ENCODE measurements at regions not wholly inside any gene's neighbourhood (a gene's known extent, or its start where the extent isn't known, plus 50 kb on each side); places are given as distances from the start of the nearest gene placed in this dataset.
"Not testable (repeated sequence)": the region's sequence is repeated elsewhere in the genome, so short reads cannot be mapped to it uniquely, and the experiment has no call there.

DNA sequence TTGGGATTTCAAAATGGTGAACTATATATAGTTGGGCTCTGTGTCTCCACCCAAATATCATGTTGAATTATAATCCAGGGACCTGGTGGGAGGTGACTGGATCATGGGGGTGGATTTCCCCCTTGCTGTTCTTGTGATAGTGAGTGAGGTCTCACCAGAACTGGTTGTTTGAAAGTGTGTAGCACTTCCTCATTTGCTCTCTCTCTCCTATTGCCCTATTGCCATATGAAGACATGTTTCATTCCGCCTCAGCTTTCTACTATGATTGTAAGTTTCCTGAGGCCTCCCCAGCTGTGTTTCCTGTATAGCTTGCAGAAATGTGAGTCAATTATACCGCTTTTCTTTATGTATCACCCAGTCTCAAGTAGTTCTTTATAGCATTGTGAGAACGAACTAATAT lies 545.6 kb downstream of the TRAM1L1 start:
- ChIA-PET POLR2A (ENCODE audit: unreplicated experiment) (no interaction called here), CTCF (no interaction called here)
- Histone ChIP-seq H3K79me2 (ENCODE audit: low read length) (no peaks in the 10 kb centered on the region), H3K27ac (ENCODE audit: low read length) (no peak overlapping the region), H3K9me3 (ENCODE audit: low read length) (no peaks in the 10 kb centered on the region), H3K4me1 (ENCODE audit: insufficient read depth, low read length) (no peaks in the 10 kb centered on the region), H3K9me2 (replicated peaks; ENCODE audit: low read length) (no peaks in the 10 kb centered on the region), H3K4me3 (ENCODE audit: low read length) (no peak overlapping the region), H3K4me2 (ENCODE audit: low read length) (no peak overlapping the region), H2AFZ (ENCODE audit: low read length) (no peak overlapping the region), H3K36me3 (ENCODE audit: low read depth, low read length) (no peaks in the 10 kb centered on the region), H3K27me3 (ENCODE audit: low read length) (no peaks in the 10 kb centered on the region), H3K9ac (ENCODE audit: low read length) (no peak overlapping the region), H4K20me1 (ENCODE audit: low read length) (no peaks in the 10 kb centered on the region), H3F3A (ENCODE audit: low read length, unreplicated experiment) (no peaks in the 10 kb centered on the region)
- no peak for TF ChIP-seq EZH2phosphoT487 (IDR thresholded peaks at IDR 0.05; ENCODE audit: borderline replicate concordance, low read length)
- no peak for TF ChIP-seq EZH2 (IDR thresholded peaks at IDR 0.05; ENCODE audit: low read length, unreplicated experiment)
- TF ChIP-seq, protein P1, sequence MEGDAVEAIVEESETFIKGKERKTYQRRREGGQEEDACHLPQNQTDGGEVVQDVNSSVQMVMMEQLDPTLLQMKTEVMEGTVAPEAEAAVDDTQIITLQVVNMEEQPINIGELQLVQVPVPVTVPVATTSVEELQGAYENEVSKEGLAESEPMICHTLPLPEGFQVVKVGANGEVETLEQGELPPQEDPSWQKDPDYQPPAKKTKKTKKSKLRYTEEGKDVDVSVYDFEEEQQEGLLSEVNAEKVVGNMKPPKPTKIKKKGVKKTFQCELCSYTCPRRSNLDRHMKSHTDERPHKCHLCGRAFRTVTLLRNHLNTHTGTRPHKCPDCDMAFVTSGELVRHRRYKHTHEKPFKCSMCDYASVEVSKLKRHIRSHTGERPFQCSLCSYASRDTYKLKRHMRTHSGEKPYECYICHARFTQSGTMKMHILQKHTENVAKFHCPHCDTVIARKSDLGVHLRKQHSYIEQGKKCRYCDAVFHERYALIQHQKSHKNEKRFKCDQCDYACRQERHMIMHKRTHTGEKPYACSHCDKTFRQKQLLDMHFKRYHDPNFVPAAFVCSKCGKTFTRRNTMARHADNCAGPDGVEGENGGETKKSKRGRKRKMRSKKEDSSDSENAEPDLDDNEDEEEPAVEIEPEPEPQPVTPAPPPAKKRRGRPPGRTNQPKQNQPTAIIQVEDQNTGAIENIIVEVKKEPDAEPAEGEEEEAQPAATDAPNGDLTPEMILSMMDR (conservative IDR thresholded peaks at IDR 0.05; ENCODE audit: low read depth, low read length), result no peak
- ATAC-seq, result no peak
- no peak for DNase-seq
- BruUV-seq (replicated peaks), result no TSS peak
- intact Hi-C loops (cut with micrococcal nuclease), result no loop called here

DNA sequence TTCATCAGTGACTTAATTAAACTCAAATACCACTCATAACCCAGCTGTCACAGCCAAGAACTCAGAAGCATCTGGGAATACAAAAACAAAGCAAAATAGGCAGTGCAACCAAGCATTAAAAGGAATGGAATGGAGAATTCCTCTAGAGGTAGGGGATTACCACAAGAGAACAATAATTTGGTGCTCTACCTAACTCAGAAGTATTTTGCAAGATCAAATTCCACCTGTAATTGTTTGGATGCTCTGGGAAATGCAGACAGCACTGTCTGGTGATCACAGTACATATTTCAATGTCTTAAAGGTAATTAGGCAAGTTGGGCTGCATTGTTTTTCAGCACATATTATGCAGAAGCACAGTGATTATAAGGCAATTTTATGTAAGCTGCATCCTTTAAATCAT lies 547.5 kb downstream of the TRAM1L1 start:
- Histone ChIP-seq H3K4me2 (ENCODE audit: low read length) (no peak overlapping the region), H2AFZ (ENCODE audit: low read length) (no peak overlapping the region), H3K4me1 (ENCODE audit: insufficient read depth, low read length) (no peaks in the 10 kb centered on the region), H3K9me3 (ENCODE audit: low read length) (no peaks in the 10 kb centered on the region), H3K9me2 (replicated peaks; ENCODE audit: low read length) (no peaks in the 10 kb centered on the region), H3F3A (ENCODE audit: low read length, unreplicated experiment) (no peaks in the 10 kb centered on the region), H3K79me2 (ENCODE audit: low read length) (no peaks in the 10 kb centered on the region), H3K27ac (ENCODE audit: low read length) (no peak overlapping the region), H3K4me3 (ENCODE audit: low read length) (no peak overlapping the region), H3K9ac (ENCODE audit: low read length) (no peak overlapping the region), H3K27me3 (ENCODE audit: low read length) (no peaks in the 10 kb centered on the region), H3K36me3 (ENCODE audit: low read depth, low read length) (no peaks in the 10 kb centered on the region), H4K20me1 (ENCODE audit: low read length) (no peaks in the 10 kb centered on the region)
- POLR2A ChIA-PET (ENCODE audit: unreplicated experiment), result no interaction called here
- TF ChIP-seq, protein P1 (conservative IDR thresholded peaks at IDR 0.05; ENCODE audit: low read depth, low read length), result no peak
- TF ChIP-seq EZH2phosphoT487 (IDR thresholded peaks at IDR 0.05; ENCODE audit: borderline replicate concordance, low read length) (no peak), EZH2 (IDR thresholded peaks at IDR 0.05; ENCODE audit: low read length, unreplicated experiment) (no peak)
- no peak for ATAC-seq
- intact Hi-C loops (cut with micrococcal nuclease), result no loop called here
- CTCF ChIA-PET, result no interaction called here
- BruUV-seq (replicated peaks), result no TSS peak
- no peak for DNase-seq

DNA sequence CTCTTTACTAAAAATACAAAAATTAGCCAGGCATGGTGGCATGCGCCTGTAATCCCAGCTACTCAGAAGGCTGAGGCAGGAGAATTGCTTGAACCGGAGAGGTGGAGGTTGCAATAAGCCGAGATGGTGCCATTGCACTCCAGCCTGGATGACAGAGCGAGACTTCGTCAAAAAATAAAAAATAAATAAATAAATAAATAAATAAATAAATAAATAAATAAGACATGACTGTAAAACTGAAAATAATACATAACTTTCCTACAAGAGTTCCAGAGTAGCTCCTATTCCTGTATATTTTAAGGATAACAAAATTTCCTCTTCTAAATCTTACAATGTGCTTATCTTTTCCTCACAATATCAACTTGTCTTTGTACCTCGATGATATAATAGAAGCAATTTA lies 549.4 kb downstream of the TRAM1L1 start:
- H4K20me1 ChIP-seq (ENCODE audit: low read length); DNase-seq; H3K9me2 ChIP-seq (replicated peaks; ENCODE audit: low read length); H3K4me3 ChIP-seq (ENCODE audit: low read length); H3K27ac ChIP-seq (ENCODE audit: low read length); H3K36me3 ChIP-seq (ENCODE audit: low read depth, low read length); CTCF ChIA-PET; H3K27me3 ChIP-seq (ENCODE audit: low read length); H3K9ac ChIP-seq (ENCODE audit: low read length); BruUV-seq (replicated peaks); H3K9me3 ChIP-seq (ENCODE audit: low read length); ATAC-seq; H2AFZ ChIP-seq (ENCODE audit: low read length); POLR2A ChIA-PET (ENCODE audit: unreplicated experiment); H3F3A ChIP-seq (ENCODE audit: low read length, unreplicated experiment); intact Hi-C loops (cut with micrococcal nuclease); H3K4me1 ChIP-seq (ENCODE audit: insufficient read depth, low read length); H3K4me2 ChIP-seq (ENCODE audit: low read length); H3K79me2 ChIP-seq (ENCODE audit: low read length): not testable (repeated sequence)

Measured in PC-3 (cell line).